NCI-H774 (cell line): ENCODE measurements at regions not wholly inside any gene's neighbourhood (a gene's known extent, or its start where the extent isn't known, plus 50 kb on each side); places are given as distances from the start of the nearest gene placed in this dataset.

ENCODE experiments used
- DNase-seq: peaks from one replicate; lab custom pipeline; 2025; lab: John Stamatoyannopoulos, UW

DNA sequence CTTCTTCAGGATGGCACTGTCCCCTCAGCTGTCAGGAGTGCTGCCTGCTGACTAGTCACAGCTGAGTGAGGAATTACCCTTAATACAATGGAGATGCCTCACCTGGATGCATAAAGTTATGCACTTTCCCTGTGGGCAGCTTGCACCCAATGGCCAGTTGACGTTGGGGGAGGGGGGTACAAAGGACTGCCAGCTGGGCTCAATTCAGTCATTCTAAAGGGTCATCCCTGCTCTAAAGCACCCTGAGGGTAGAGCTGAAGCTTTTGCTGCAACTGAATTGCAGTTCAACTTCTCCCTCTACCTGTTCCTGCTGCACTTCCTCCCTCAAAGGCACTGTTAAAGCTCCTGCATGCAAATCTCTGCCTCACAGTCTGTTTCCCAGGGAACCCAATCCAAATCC is 147.8 kb upstream of the SESN3 start:
- DNase-seq = no peak

DNA sequence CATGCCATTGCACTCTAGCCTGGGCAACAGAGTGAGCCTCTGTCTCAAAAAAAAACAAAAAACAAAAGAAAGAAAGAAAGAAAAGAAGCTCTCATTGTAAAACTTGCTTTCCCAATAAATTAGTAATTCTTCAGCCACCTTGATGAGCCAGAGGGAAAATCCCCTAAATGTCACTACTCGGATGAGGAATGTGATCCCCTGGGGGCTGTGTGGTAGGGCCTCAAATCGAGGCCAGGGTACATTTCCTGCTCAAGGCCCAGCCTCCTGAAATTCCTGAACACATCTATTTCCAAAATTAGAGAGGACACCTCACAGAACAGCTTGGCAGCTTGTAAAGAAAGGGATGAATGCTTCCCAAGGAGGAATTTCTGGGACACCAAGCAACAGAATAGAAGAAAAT is 147.1 kb upstream of the SESN3 start:
- no peak for DNase-seq

DNA sequence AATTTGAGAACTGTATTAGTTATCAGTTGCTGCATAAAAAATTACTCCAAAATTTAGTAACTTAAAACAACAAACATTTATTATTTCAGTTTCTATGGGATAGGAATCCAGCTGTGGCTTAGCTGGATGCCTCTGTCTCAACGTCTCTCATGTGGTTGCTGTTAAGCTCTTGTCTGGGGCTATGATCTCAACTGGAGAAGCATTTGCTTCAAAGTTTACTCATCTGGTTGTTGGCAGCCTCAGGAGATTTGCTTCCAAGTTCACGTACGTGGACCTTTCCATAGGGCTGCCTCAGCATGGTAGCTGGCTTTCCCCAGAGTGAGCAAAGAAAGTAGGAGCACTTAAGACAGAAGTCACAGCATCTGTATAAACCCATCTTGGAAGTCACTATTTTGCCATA is 144.9 kb upstream of the SESN3 start:
- DNase-seq = no peak

DNA sequence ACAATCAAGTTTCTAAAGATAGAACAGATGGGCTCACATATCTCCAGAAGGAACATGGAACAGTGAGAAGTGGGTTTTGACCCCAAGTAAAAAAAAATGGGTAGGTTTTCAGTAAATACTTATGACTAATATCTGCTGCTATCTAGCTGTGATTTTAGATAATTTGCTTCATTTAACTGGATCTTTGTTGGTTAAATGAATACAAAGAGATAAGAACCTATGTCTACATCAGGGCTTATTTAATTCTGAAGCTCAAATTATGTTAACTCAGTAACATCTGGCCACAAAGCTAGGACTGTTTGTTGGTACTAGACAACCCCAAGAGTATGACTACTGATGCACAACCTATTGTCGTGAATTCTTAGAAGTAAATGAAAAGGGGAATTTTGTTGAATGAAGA is 144.4 kb upstream of the SESN3 start:
- no peak for DNase-seq

DNA sequence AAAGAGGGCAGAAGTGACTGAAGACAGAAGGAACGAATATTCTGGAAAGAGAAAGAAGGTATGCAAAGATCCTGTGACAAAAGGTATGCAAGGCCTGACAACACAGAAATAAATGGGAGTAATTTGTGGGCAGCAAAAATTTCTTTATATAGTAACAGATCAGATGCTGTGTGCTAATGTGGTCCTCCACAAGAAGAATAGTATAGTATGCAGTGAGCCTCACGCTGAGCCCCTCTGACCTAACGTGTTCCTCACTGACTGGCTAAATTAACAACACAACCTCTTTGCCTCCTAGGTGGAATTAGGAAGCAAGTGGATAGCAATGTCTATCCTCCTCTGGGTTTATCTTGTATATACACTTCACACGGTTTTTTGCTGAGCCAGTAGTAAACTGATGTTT is 143.1 kb upstream of the SESN3 start:
- no peak for DNase-seq

DNA sequence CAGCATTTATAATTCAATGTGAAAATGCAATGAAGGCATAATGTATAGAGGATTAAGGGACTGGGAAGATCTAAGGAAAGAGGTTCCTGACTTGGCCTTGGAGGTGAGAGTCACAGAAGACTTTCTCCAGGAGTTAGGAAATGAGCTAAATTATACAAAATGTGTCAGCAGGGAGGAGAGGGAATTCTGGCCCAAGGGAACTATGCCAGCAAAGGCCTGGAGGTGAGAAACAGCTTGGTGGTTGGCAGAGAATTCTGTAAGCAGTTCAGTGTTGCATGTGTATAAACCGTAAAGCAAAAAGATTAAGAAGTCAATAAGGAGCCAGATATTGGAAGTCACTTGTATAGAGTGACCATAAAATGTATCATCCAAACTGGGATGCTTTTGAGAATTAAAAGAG is 142.2 kb upstream of the SESN3 start:
- no peak for DNase-seq

DNA sequence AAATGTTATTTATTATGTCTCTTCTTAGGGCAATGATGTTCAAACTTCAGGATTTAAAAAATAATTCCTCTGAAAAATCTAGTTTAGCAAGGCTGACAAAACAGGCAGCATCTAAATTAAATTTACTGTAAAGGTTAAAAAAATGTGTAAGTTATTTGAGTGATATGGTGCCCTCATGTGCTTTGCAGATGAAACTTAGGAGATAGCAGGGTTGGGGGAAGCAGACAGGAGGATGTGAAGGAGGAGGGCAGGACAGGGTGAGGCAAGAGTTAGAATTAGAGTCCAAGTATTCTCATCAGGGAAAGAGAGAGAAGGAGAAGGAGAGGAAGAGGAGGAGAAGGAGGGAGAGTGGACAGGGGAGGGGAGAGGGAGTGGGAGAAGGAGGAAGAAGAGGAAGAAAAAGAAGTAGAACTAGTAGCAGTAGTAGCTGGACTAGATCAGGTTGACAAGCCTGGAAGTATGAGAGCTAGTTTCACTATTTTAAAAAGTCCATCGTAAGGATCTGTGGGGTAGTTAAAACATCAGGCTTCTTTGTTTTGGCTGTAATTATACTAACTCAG is 141.2 kb upstream of the SESN3 start:
- DNase-seq = no peak

DNA sequence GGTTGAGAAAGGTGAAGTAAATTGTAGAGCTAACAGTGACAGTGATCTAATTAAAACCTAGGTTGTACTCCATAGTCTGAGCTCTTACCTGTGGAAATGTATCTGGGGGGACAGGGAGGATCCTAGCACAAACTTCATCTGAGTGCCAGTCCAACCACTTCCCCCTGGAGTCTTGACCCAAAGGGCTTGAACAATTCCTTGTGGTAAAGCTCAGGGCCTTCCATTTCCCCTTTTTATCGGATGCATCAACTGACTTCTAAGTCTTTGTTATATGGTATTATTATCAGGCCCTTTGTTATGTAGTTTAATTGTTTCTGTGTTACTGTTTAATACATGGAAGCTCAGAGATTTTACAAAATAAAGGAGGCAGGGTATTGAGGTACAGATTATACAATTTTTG is 140.2 kb upstream of the SESN3 start:
- no peak for DNase-seq

DNA sequence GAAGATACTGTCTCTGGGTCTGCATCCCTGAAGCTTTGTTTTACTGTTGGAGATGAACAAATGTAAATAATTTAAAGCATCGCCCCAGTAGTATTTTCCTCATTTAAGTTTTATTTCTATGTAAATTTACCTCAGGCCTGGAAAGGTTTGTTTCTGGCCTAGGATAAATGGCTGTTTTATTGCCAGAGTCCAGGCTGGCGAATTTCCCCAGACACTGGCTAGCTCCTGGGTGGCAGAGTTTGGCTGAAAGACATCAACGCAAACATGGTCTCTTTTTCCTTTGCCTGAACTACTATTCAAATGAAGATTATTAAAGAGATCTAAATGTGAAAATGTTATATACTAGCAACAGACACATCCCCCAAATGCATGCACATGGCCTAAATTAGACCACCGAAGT is 136.7 kb upstream of the SESN3 start:
- DNase-seq = no peak

DNA sequence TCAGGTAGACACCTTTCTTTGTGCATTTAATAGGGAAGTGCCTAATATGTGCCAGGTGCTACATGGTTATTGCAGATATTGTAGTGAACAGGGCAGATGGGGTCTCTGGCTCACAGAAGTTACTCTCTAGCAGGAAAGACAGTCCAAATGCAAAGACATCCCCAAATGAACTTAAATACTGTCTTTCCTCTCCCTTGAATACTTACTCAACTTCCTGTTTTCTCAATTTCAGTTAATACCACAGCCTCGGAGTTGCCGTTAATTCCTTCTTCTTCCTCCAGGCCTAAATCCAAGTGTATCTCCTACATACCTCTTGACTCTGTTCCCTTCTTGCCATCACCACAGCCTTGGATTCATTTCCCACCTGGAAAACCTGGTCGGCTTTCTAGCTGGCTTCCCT is 134.3 kb upstream of the SESN3 start:
- no peak for DNase-seq

DNA sequence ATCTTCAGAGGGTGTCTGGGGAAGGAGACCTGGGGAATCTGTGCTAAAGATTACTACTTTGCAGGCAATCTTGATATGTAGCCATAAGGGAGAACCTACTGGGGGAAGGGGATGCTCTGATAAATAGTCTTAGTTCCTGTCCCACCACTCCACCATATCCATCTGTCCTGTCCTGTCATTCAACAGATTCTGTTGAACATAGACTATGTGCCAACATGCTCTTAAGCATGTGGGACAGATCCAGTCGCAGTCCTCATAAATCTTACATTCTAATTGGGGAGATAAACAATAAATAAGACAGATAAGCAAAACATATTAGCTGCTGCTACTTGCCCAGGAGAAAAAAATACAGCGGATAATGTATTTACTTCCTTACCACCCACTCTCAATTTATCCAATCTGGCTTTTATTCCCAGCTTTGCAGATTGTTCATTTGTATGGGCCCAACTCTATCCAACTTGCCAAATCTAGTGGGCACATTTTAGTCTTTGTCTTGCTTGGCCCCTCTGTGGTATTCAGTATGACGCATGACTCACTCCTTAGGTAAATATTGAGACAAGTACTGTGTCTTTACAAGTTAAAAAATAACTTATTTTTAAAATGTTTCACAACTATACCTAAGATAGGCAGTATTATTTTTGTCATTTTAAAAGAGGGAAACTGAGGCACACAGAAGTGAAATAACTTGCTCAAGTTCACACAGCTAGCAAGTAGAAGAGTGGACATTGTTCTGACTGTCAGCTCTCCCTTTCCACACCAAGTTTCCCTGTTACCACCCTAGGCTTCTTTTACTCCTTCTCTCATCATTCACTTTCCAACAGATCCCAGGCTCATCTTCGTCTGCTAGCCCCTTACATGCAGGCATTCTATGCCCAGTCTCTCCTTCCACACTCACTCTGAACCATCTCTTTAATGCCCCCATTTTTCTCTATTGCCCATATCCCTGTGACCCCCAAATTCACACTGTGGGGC is 133.6 kb upstream of the SESN3 start:
- no peak for DNase-seq

DNA sequence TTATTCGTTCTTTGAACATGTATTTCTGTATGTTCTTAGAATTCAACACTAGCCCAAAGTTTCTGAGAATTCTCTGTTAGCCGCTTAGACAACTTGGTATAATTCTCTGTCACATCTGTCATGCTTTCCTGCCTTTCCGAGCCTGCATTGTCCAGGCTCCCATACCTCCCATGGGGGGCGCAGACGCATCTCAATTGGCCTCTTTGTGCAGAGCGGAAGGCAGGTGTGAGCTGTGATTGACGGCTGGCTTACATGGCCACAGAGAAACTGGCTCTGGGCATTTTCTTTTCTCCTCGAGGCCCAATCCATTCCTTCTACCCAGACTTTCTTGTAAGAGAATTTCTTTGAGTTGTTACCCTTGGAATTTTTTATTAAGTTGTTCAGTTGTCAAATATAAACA is 132.7 kb upstream of the SESN3 start:
- no peak for DNase-seq

DNA sequence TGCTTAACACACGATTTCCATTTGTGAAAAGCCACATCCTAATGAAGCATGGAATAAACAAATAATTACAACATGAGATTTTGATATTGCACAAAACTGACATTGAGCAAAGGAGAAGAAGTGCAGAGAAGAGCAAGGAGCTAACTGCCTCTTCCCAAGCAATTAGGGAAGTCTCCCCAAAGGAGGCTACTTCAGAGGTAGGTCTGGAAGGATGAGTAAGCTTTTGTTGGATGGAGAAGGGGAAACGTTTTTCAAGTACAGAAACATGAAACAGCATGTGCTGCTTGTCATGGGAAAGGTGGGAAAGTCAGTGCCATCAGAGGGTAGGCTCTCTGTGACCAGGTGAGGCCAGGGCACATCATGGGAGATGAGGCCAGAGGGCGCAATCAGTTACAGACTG is 132.2 kb upstream of the SESN3 start:
- DNase-seq = no peak

DNA sequence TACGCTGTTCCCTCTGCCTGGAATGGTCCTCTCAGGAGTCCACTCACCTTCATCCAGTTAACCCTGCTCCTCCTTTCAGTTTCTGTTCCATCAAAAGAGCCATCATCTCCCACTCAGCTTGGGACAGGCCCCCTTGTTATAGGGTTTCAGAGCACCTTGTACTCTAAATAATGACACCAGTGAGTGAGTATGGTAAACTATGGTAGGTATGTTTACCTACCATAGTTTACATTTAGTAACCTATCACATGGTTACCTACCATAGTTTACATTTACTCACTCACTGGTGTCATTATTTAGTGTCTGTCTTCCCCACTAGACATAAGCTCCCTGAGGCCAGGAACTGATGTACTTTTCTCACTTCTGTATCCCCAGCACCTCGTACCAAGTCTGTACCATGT is 130.2 kb upstream of the SESN3 start:
- no peak for DNase-seq

DNA sequence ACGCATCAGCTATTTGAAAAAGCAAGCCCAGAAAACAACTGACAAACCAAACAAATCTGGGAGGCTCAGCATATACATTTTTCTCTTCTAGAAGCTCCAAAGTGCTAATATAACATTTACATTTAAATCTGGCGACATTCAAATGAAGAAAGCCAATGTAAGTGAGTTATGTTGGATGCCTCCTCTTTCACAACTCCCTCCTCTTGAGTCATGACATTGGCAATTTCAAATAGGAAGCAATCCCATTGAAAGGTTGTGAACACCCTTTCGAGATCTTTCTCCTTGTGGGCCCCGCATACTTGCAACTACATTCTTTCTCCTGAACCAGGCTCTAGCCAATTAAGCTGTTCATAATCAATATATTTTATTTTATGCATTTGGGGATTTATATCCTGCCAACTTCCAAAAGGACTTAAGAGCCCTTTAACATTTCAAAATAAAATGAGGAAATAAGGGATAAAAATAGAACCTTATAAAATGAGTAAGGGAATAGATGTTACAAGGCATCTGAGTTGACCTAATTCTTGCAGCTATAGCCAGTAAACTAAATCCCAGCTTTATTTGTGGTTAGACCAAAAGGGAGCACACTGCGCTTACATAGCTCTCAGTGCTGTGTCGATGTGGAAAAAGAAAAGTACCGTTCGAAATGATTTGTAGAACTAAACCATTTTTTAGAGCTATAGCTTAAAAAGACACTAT is 129.5 kb upstream of the SESN3 start:
- no peak for DNase-seq

DNA sequence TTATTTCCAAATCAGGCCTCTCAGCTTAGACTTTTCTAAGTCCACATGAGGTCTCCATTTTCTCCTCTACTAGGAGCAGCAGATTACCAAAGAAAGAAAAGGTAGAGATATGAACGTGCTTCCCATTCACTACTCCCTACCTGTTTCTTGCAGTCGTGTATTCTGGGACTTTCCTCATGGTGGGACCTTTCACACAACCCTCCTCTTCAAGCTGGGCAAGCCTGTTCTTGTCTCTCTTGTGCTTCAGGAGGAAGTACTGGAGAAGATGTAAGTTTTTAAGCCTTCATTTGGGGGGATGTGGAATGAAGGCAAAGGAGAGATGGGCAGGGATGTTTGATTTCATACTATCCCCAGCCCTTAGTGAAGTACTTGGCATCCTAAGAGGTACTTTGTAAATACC is 128.8 kb upstream of the SESN3 start:
- DNase-seq = no peak

DNA sequence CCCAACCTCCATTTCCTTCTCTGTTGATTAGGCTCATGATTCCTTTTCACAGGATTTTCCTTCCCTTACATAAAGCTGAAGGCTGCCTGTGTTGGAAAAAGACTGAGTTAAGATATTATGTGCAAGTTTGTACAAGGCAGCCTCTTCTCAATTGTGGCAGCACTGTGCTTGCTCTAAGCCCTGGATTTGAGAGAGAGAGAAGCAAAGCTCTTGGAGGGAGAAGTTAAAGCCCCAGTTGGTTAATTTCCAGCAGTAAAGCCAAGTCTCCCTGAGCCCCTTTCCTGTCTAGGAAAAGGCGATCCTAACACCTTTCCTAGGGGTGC is 128.3 kb upstream of the SESN3 start:
- no peak for DNase-seq

DNA sequence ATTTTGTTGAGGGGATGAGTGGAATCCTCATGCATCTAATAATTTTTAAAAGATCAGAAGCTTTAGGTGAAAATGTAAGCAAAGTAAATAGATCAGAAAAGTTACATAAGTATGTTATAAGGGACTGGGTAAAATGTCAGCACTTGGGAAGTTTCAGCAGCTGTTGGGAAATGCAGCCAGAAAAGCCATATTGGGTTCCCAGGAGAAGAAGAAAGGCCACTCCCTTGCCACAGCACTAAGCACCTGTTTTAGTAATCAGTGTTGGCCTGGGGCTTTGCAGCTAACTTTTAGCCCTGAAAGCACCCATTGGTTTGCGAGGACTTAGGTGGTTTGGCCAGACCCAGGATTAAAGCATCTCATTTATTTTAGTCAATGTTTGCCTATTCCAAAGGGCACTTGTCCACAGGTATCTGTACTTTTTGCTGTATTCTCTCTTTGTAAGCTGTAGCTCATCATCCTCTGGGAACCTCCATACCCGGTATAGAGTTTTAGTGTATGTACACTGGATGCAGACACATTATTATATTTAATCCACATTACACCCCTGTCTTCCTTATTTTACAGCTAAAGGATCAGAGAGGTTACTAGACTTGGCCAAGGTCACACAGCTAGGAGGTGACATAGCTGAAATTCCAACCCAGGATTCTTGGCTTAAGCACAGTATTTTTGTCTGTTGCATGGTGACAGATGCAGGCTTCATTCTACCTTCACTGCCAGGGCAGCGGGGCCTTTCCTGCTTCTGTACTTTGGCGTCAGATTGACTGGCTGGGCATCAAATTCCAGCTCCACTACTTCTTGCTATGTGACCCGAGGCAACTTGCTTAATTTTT is 127.7 kb upstream of the SESN3 start:
- DNase-seq = no peak

DNA sequence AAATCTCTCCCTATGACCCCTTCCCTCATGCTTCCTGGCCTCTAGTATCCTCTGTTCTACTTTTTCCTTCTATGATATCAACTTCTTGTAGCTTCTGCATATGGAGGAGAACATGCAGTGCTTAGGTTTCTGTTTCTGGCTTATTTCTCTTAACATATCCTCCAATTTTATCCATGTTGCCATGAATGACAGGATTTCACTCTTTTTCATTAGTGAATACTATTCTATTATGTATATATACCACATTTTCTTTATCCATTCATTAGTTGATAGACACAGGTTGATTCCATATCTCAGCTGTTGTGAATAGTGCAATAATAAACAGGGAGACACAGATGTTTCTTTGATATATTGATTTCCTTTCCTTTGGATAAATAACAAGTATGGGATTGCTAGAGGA is 123.3 kb upstream of the SESN3 start:
- DNase-seq = no peak

DNA sequence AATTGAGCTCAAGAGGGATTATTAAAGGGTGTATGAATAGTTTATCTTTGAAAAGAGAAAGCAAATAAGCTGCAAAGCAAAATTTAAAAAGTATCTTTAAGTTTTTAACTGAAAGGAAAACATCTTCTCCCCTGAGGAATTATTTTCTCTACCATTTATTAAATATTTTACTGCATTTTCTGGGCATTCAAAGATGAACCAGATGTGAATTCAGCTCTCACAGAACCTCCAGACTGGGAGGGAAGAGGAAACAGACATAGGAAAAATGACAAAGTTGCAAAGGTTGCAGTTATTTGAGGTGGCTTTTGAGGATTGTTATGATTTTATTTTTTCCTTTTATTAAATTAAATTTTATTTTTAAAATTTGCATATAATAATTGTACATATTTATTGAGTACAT is 122.7 kb upstream of the SESN3 start:
- no peak for DNase-seq

DNA sequence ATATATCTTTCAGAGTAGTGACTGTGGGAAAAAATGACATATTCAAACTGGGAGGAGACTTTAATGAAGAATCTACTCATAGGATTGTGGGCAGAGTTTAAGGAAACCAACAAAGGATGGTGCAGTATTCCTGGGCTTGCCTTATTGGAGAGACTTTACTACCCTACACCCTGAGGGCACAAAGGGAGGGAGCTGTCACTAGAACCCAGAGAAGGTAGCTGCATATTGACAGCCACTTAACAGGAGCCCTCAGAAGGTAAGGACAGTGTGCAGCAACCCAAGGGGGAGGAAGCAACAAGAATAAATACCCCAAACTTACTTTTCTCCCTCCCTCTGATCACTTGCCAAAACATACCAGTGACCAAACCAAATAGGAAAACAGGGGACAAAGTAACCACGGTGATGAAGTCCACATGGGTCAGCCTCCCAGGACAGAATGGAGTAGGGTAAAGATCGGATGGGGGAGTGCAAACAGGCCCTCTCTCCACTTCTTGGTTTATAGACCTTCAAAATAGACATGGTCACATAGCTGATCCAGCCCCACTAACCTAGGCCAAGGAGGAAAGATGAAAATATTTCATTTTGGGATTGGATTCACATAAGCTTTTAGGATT is 121.8 kb upstream of the SESN3 start:
- no peak for DNase-seq

DNA sequence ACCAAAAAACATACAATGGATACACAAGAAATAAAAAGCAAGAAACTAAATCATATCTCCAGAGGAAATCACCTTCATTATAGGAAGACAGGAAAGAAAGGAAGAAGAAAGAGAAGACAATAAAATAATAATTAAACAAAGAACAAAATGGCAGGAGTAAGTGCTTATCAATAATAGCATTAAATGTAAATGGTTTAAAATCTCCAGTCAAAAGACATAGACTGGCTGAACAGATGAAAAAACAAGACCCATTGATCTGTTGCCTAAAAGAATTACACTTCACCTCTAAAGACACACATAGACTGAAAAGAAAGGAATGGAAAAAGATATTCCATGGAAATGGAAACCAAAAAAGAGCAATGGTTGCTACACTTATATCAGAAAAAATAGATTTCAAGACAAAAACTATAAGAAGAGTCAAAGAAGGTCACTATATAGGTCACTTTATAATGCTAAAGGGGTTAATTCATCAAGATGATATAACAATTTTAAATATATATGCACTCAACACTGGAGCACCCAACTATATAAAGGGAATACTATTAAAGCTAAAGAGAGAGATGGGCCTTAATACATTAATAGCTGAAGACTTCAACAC is 118.4 kb upstream of the SESN3 start:
- no peak for DNase-seq
